SH-SY5Y (cell line): ENCODE measurements at regions not wholly inside any gene's neighbourhood (a gene's known extent, or its start where the extent isn't known, plus 50 kb on each side); places are given as distances from the start of the nearest gene placed in this dataset.

Experiments used
- GATA2 ChIP-seq: IDR thresholded peaks from 2 replicates; pipeline ENCODE4 v1.6.1; 2011; ENCODE audit warnings: mild to moderate bottlenecking, low read depth, low read length
- GATA3 ChIP-seq: IDR thresholded peaks from 2 replicates; pipeline ENCODE4 v1.6.1; 2011; ENCODE audit warnings: low read depth, mild to moderate bottlenecking, low read length, moderate library complexity

DNA sequence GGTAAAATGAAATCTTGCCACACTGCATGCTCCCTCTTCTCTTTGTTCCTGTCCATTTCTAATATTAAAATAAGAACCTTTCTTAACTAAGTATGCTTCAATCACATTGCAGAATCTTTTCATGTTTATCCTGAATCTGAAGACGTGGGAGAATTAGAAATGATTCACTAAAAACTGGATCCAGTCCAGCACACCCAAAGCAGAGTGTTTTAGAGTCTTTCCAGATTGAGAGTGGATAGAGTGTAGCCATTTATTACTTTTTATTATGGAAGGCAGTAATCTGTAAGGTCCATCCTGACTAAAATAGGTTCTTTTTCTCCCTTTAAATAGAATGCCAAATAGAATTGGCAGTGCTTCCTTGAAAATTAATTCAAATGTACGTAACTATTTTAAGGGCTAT, 453.5 kb downstream of the TDRD3 start:
- TF ChIP-seq GATA2 (no peak), GATA3 (no peak)
